Right cardiac atrium (tissue), 5 donors: ENCODE measurements at regions not wholly inside any gene's neighbourhood (a gene's known extent, or its start where the extent isn't known, plus 50 kb on each side); places are given as distances from the start of the nearest gene placed in this dataset.

ENCODE experiments used
- ATAC-seq, 2 donors: fragments of 200-7000 bp; cut with Tn5 transposase; one replicate each; pipeline versions ENCODE4 v1.8.0 to v1.9.1; 2020; ENCODE audit warnings: moderate library complexity in 2 of 2, mild to moderate bottlenecking in 1 of 2
- DNase-seq, 3 donors: peaks; one replicate each; pipeline ENCODE4 v3.0.0-alpha.2; 2020
- H3K27ac ChIP-seq: one replicate; pipeline ENCODE4 v1.5.1; 2013; ENCODE audit warnings: mild to moderate bottlenecking, low read length, control low read depth, moderate library complexity
- H3K27me3 ChIP-seq: one replicate; pipeline ENCODE4 v1.6.1; 2013; ENCODE audit not compliant: control insufficient read depth, insufficient read depth
- H3K4me1 ChIP-seq: one replicate; pipeline ENCODE4 v1.6.1; 2013; ENCODE audit warnings: low read length; ENCODE audit not compliant: control insufficient read depth, insufficient read depth
- H3K4me3 ChIP-seq: one replicate; pipeline ENCODE4 v1.5.1; 2013; ENCODE audit warnings: low read length, control low read depth
- H3K9me3 ChIP-seq: one replicate; pipeline ENCODE4 v1.6.1; 2013; ENCODE audit warnings: low read length; ENCODE audit not compliant: control insufficient read depth
- WGBS: extraction: QIAGEN DNeasy Blood & Tissue Kit; methylation state at CpG from one replicate; pipeline ENCODE4 v1.1.7; 2013; 5-methylcytosine and 5-hydroxymethylcytosine counted together
- intact Hi-C, 4 donors: fragments of 100-400 bp; cut with DNase I; formaldehyde crosslinking; loops; one replicate each; pipeline versions ENCODE4 v1.11.0 to v1.14.0; 2022 to 2023
- donor health status: healthy with polysubstance abuse.
- donor health status: DM: no; HTN: yes; CAD: no.
- donor health status: DM: no; HTN: no; CAD: no.
- donor health status: DM: no; HTN: yes; CAD: no; lungs with severe emphysema.
- donor health status: DM: yes; HTN: yes; CAD: no.

- ATAC-seq (no peak), DNase-seq (no peak)
- Histone ChIP-seq H3K4me3 (no peak overlapping the region), H3K9me3 (no peaks in the 10 kb centered on the region), H3K4me1 (no peaks in the 10 kb centered on the region), H3K27me3 (no peaks in the 10 kb centered on the region), H3K27ac (no peak overlapping the region)
- intact Hi-C loops = no loop called here
- WGBS = 77% methylated on average over 5 of the region's 5 CpGs
Measured at GRCh38 chr2:11050565-11050964, 104.7 kb upstream of the SLC66A3 start.

- intact Hi-C loops = no loop called here
- DNase-seq (no peak), ATAC-seq (no peak)
- 93% methylated on average over 9 of the region's 9 CpGs for WGBS
- Histone ChIP-seq H3K4me3 (no peak overlapping the region), H3K27me3 (no peaks in the 10 kb centered on the region), H3K4me1 (no peaks in the 10 kb centered on the region), H3K27ac (no peak overlapping the region), H3K9me3 (no peaks in the 10 kb centered on the region)
Measured at GRCh38 chr2:11051280-11051679, 104.0 kb upstream of the SLC66A3 start.

- intact Hi-C loops = no loop called here
- Histone ChIP-seq H3K27me3 (no peaks in the 10 kb centered on the region), H3K4me1 (no peaks in the 10 kb centered on the region), H3K9me3 (no peaks in the 10 kb centered on the region), H3K4me3 (no peak overlapping the region), H3K27ac (no peak overlapping the region)
- ATAC-seq (no peak), DNase-seq (no peak)
- WGBS = 90% methylated on average over 12 of the region's 12 CpGs
Measured at GRCh38 chr2:11053546-11053945, 101.7 kb upstream of the SLC66A3 start.

GRCh38 chr2:11054783-11055678 lies 100.2 kb upstream of the SLC66A3 start:
- DNase-seq (no peak), ATAC-seq (peak in 1 of 2 donors; percentile 24)
- WGBS = 90% methylated on average over 14 of the region's 14 CpGs
- Histone ChIP-seq H3K4me1 (no peaks in the 10 kb centered on the region), H3K27me3 (no peaks in the 10 kb centered on the region), H3K9me3 (no peaks in the 10 kb centered on the region), H3K27ac (no peak overlapping the region), H3K4me3 (no peak overlapping the region)
- intact Hi-C loops = no loop called here

- 92% methylated on average over 9 of the region's 9 CpGs for WGBS
- ATAC-seq (no peak), DNase-seq (no peak)
- no peak overlapping the region for H3K4me3 ChIP-seq
- no peaks in the 10 kb centered on the region for H3K9me3 ChIP-seq
- H3K27me3 ChIP-seq = no peaks in the 10 kb centered on the region
- no peak overlapping the region for H3K27ac ChIP-seq
- H3K4me1 ChIP-seq = no peaks in the 10 kb centered on the region
- intact Hi-C loops = no loop called here
Measured at GRCh38 chr2:11055679-11056215, 99.5 kb upstream of the SLC66A3 start.

GRCh38 chr2:11056614-11057013 lies 98.7 kb upstream of the SLC66A3 start:
- H3K9me3 ChIP-seq = no peaks in the 10 kb centered on the region
- no peak overlapping the region for H3K4me3 ChIP-seq
- intact Hi-C loops = no loop called here
- DNase-seq (no peak), ATAC-seq (no peak)
- no peaks in the 10 kb centered on the region for H3K27me3 ChIP-seq
- WGBS = 54% methylated on average over 6 of the region's 6 CpGs
- H3K4me1 ChIP-seq = no peaks in the 10 kb centered on the region
- no peak overlapping the region for H3K27ac ChIP-seq

- H3K4me1 ChIP-seq = no peaks in the 10 kb centered on the region
- no peak overlapping the region for H3K4me3 ChIP-seq
- H3K27ac ChIP-seq = no peak overlapping the region
- H3K27me3 ChIP-seq = no peaks in the 10 kb centered on the region
- DNase-seq (no peak), ATAC-seq (no peak)
- intact Hi-C loops = no loop called here
- WGBS = 77% methylated on average over 4 of the region's 4 CpGs
- no peaks in the 10 kb centered on the region for H3K9me3 ChIP-seq
Measured at GRCh38 chr2:11057031-11057430, 98.2 kb upstream of the SLC66A3 start.

GRCh38 chr2:11058129-11058528 lies 97.1 kb upstream of the SLC66A3 start:
- Histone ChIP-seq H3K27ac (no peak overlapping the region), H3K9me3 (no peaks in the 10 kb centered on the region), H3K27me3 (no peaks in the 10 kb centered on the region), H3K4me3 (no peak overlapping the region), H3K4me1 (no peaks in the 10 kb centered on the region)
- ATAC-seq (no peak), DNase-seq (no peak)
- WGBS = 75% methylated on average over 5 of the region's 5 CpGs
- intact Hi-C loops = no loop called here

- intact Hi-C loops = no loop called here
- Histone ChIP-seq H3K27me3 (no peaks in the 10 kb centered on the region), H3K4me1 (no peaks in the 10 kb centered on the region), H3K9me3 (no peaks in the 10 kb centered on the region), H3K27ac (no peak overlapping the region), H3K4me3 (no peak overlapping the region)
- ATAC-seq = no peak
- no peak for DNase-seq
- WGBS = 78% methylated on average over 3 of the region's 3 CpGs
Measured at GRCh38 chr2:11060376-11061169, 94.7 kb upstream of the SLC66A3 start.

- Histone ChIP-seq H3K27ac (no peak overlapping the region), H3K4me3 (no peak overlapping the region), H3K4me1 (no peaks in the 10 kb centered on the region), H3K9me3 (no peaks in the 10 kb centered on the region), H3K27me3 (no peaks in the 10 kb centered on the region)
- ATAC-seq (no peak), DNase-seq (no peak)
- 45% methylated on average over 12 of the region's 12 CpGs for WGBS
- intact Hi-C loops = no loop called here
Measured at GRCh38 chr2:11065833-11066485, 89.3 kb upstream of the SLC66A3 start.
